Skeletal muscle tissue (tissue), 3 donors: ENCODE measurements at regions not wholly inside any gene's neighbourhood (a gene's known extent, or its start where the extent isn't known, plus 50 kb on each side); places are given as distances from the start of the nearest gene placed in this dataset.

Experiments used
- H3K27ac ChIP-seq: one replicate; pipeline ENCODE4 v1.7.0; 2013; ENCODE audit warnings: mild to moderate bottlenecking, low read depth, low read length, inconsistent platforms
- H3K27me3 ChIP-seq, 3 donors: one replicate each; pipeline ENCODE4 v1.7.0; 2013; ENCODE audit warnings: low read length in 3 of 3; ENCODE audit not compliant: control insufficient read depth in 3 of 3, insufficient read depth in 3 of 3
- H3K36me3 ChIP-seq, 3 donors: one replicate each; pipeline ENCODE4 v1.7.0; 2013; ENCODE audit warnings: low read length in 3 of 3; ENCODE audit not compliant: control insufficient read depth in 3 of 3, insufficient read depth in 3 of 3
- H3K4me1 ChIP-seq, 3 donors: one replicate each; pipeline ENCODE4 v1.7.0; 2013; ENCODE audit warnings: low read length in 3 of 3, mild to moderate bottlenecking in 3 of 3; ENCODE audit not compliant: control insufficient read depth in 3 of 3, insufficient read depth in 3 of 3
- H3K4me3 ChIP-seq, 3 donors: one replicate each; pipeline ENCODE4 v1.7.0; 2013; ENCODE audit warnings: low read length in 3 of 3
- H3K9ac ChIP-seq, 3 donors: one replicate each; pipeline ENCODE4 v1.7.0; 2013; ENCODE audit warnings: low read length in 3 of 3, mild to moderate bottlenecking in 3 of 3, moderate library complexity in 2 of 3, low read depth in 1 of 3
- H3K9me3 ChIP-seq, 3 donors: one replicate each; pipeline ENCODE4 v1.7.0; 2013; ENCODE audit warnings: low read length in 3 of 3; ENCODE audit not compliant: control insufficient read depth in 3 of 3
- donor health status: Osteomylitis.

DNA sequence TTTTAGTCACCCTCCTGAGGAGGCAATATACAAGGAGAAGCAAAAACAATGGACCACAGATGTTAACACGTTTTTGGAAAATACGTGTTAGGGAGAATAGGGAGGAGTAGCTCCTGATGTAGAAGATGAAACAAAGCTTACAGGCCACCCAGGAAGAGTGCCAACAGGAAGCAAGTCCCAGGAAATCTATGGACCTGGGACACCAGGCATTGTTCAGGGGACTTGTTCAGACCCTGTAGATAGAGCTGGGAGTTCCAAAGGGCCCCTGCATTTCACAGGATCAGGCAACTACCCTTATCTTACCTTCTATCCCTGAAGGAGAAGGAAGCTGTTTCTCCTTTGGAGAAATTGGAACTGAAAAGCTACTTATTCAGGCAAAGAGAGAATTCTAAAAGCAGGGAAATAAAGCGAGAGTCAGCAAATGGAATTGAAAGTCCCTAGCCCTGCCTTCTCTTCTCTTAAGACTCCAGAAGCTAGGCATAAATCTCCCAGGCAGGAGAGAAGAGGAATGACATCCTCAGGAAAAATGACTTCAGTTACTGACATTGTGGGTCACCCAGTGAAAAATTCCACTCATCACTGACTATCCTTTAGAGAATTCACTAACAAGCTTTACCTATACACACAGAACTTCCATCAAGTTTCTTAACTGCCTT, 77.7 kb upstream of the FAM3C start:
- Histone ChIP-seq H3K36me3 (no peaks in the 10 kb centered on the region), H3K9ac (no peak overlapping the region), H3K27ac (no peak overlapping the region), H3K9me3 (no peaks in the 10 kb centered on the region), H3K27me3 (no peaks in the 10 kb centered on the region), H3K4me1 (no peaks in the 10 kb centered on the region), H3K4me3 (no peak overlapping the region)

DNA sequence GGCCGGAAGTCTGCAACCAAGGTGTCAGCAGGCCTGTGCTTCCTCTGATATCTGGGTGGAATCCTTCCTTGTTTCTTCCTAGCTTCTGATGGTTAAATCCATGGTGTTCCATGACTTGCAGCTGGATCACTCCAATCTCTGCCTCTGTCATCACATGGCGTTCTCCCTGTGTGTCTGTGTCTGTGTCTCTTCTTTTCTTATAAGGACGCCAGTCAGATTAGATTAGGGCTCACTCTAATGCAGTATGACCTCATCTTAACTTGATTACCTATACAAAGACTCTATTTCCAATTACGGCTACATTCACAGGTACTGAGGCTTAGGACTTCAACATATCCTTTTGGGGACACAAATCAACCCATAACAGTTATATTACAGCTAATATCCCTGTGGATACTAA, 70.3 kb upstream of the FAM3C start:
- Histone ChIP-seq H3K4me3 (no peak overlapping the region), H3K4me1 (no peaks in the 10 kb centered on the region), H3K9ac (no peak overlapping the region), H3K9me3 (no peaks in the 10 kb centered on the region), H3K36me3 (no peaks in the 10 kb centered on the region), H3K27ac (no peak overlapping the region), H3K27me3 (no peaks in the 10 kb centered on the region)

DNA sequence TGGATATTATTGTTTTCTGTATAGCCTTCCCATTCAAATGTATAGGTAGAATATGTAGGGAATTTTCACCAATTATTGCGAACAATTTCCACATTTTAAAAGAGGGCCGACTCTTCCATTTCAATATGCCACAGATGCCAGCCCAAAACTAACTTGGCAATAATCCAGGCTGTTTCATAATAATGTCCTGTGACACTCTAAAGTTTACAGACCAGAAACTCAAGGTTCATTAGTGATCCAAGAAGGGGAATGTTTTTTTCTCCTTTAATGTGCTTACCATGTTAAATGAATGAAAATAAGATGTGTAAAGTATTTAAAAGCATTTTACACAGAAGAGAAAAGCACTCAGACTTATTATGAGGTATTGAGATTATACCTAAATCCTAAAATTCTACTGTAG, 63.0 kb upstream of the FAM3C start:
- Histone ChIP-seq H3K27ac (no peak overlapping the region), H3K4me1 (no peaks in the 10 kb centered on the region), H3K9ac (no peak overlapping the region), H3K9me3 (no peaks in the 10 kb centered on the region), H3K27me3 (no peaks in the 10 kb centered on the region), H3K4me3 (no peak overlapping the region), H3K36me3 (no peaks in the 10 kb centered on the region)

DNA sequence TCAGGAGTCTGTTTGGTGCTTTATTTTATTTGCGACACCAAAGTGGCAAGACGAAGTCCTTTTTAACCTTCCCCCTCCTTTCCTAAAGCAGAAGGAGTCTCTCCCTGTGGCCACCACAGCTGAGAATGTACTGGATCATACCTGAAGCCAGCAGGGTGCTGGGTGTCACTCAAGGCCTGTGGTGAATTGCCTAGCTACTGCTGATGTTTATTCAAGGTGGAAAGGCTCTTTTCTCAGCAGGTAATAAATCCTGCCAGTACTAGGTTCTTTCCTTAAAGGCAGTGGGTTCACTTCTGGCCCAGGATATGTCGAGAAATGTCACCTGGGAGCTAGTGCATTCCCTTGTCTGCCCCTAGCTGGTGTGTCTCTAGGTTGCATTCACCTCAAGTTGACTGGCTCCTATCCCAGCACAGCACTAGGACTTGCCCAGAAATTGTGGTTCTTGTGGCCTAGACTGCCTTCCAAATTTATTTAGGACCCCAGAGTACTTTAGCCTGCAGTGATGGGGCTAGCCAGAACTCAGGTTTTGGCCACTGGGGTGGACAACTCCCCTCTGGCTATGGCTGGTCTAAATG, 60.8 kb upstream of the FAM3C start:
- Histone ChIP-seq H3K27ac (no peak overlapping the region), H3K9me3 (no peaks in the 10 kb centered on the region), H3K4me3 (no peak overlapping the region), H3K27me3 (no peaks in the 10 kb centered on the region), H3K4me1 (no peaks in the 10 kb centered on the region), H3K9ac (no peak overlapping the region), H3K36me3 (no peaks in the 10 kb centered on the region)

DNA sequence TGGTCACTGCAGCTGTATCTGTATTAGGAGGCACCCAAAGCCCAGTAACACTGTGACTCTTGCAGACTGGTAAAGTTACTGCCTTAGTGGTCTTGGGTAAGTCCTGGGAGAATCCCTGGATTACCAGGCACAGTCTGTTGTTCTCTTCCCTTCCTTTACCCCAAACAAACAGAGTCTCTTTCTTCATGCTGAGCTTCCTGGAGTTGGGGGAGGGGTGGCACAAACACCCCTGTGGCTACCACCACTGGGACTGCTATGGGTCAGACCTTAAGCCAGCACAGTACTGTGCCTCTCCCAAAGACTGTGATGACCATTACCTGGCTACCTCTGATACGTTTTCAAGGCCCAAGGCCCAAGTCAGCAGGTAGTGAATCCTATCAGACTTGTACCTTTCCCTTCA, 59.9 kb upstream of the FAM3C start:
- H3K4me3 ChIP-seq: no peak overlapping the region
- H3K9me3 ChIP-seq: no peaks in the 10 kb centered on the region
- H3K36me3 ChIP-seq: no peaks in the 10 kb centered on the region
- no peaks in the 10 kb centered on the region for H3K27me3 ChIP-seq
- no peak overlapping the region for H3K27ac ChIP-seq
- no peak overlapping the region for H3K9ac ChIP-seq
- no peaks in the 10 kb centered on the region for H3K4me1 ChIP-seq

DNA sequence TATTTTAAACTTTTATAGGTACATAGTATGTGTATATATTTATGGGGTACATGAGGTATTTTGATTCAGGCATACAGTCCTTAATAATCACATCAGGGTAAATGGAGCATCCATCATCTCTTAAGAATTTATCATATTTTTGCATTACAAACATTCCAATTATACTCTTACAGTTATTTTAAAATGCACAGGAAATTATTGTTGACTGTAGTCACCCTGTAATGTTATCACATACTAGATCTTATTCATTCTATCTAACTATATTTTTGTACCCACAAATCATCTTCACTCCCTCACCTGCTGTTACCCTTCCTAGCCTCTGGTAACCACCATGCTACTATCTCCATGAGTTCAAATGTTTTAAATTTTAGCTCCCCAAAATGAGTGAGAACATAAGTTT, 56.3 kb upstream of the FAM3C start:
- Histone ChIP-seq H3K27me3 (no peaks in the 10 kb centered on the region), H3K4me1 (peaks cover 0 to 2% (median under 1%) of the 10 kb centered on the region in 3 donors), H3K27ac (no peak overlapping the region), H3K9ac (no peak overlapping the region), H3K9me3 (no peaks in the 10 kb centered on the region), H3K4me3 (no peak overlapping the region), H3K36me3 (no peaks in the 10 kb centered on the region)

DNA sequence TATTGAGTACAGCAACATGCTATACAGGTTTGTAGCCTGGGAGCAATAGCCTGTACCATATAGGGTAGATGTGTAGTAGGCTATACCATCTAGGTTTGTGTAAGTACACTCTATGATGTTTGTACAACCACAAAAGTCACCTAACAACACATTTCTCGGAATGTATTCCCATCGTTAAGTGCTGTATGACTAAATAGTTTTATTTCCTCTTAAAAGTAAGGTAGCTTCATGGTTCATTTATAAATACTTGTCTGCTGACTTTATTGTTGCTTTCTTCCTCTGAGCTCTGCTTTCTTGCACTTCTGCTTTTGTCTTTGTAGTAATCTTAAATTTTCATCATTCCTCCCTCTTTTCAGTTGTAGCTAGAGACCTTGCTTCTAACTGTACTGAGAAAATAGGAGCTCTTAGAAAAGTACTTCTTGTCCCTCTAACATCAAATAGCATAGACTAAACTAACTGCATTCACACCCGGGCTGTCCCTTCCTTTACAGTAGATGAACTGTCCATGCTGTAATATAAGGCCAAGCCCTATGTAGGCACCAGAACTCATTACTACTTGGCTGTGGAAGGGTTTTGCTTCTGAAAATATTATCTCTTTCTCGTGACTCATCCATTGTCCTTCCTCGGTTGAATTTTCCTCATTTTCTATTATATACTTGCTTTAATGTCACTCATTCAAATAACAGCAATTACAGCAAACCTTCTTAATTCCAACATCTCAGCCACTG, 55.4 kb upstream of the FAM3C start:
- no peaks in the 10 kb centered on the region for H3K9me3 ChIP-seq
- peaks cover 0 to 2% (median 2%) of the 10 kb centered on the region in 3 donors for H3K4me1 ChIP-seq
- H3K36me3 ChIP-seq: no peaks in the 10 kb centered on the region

DNA sequence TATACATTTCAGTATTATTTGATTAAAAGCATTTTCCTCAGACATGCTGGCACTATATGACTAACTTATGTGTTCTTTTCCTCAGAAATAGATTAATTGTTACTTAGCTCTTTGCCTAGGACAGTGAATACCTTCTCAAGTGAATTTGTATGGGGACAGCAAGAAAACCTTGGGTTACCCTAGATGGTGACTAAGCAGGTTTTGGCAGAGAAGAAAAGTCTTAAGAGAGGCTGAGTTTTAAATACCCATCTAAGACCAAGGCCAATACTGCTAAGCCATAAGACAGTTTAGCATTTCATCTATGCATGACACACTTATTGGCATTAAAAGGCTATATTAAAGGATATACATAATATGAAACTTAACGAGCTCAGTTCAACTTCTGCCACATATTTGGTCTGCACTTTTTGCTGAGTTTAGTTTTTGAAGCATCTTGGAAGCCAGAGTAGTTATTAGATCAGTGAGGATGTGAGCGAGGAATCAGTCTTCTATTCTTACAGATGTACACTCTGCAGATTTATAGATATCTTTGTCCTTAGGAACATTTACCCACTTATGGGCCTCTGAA, 54.6 kb upstream of the FAM3C start:
- Histone ChIP-seq H3K4me3 (no peak overlapping the region), H3K27me3 (no peaks in the 10 kb centered on the region), H3K9me3 (no peaks in the 10 kb centered on the region), H3K9ac (no peak overlapping the region), H3K36me3 (no peaks in the 10 kb centered on the region), H3K27ac (no peak overlapping the region), H3K4me1 (peaks cover 0 to 2% (median 2%) of the 10 kb centered on the region in 3 donors)

More for the DNA sequence above, 55.4 kb upstream of the FAM3C start:
- no peak overlapping the region for H3K27ac ChIP-seq
- no peak overlapping the region for H3K9ac ChIP-seq
- H3K27me3 ChIP-seq: no peaks in the 10 kb centered on the region
- H3K4me3 ChIP-seq: no peak overlapping the region

DNA sequence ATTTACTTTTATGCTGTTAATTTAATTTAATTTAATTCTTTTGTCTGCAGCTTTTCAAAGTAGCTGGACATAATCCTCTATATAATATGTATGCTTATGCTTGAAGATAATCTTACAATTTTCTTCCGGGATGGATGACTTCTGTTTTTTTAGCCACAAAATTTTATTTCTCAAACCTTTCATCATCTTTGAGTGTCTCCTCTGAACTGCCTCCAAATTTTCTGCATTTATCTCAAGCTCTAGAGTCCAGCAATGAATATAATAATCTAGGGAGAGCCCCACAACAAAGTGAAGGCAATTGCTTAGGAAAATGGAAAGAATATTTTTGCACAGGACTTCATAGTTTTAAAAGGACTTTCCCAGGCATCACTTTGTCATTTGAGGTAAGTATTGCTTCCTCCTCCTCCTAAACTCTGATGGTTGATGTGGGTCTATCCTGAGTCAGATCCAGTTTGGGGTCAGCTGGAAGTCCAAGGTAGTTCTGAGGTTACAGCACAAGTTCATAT, 53.7 kb upstream of the FAM3C start:
- no peaks in the 10 kb centered on the region for H3K27me3 ChIP-seq
- H3K9ac ChIP-seq: no peak overlapping the region
- peaks cover 0 to 2% (median 2%) of the 10 kb centered on the region in 3 donors for H3K4me1 ChIP-seq
- H3K27ac ChIP-seq: no peak overlapping the region
- H3K36me3 ChIP-seq: no peaks in the 10 kb centered on the region
- H3K9me3 ChIP-seq: no peaks in the 10 kb centered on the region
- no peak overlapping the region for H3K4me3 ChIP-seq

DNA sequence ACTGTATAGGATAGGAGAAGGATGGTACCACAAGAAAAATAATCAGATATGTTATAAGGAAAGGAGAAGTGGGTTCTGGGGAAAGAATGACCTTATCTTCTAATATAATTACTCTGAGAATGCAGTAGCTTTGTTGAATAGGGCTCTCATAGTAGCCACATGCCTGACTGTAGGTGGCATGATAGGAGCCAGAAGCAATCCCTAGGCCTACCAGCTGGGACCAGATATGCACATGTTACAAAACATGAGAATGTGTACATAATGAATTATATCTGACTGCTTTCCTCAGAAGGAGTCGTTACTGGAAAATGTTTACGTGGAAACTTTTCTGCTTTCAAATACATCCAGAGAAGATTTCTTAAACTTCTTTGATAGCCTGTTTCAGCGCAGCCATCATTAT, 53.2 kb upstream of the FAM3C start:
- Histone ChIP-seq H3K27ac (no peak overlapping the region), H3K4me3 (no peak overlapping the region), H3K27me3 (no peaks in the 10 kb centered on the region), H3K9me3 (no peaks in the 10 kb centered on the region), H3K4me1 (peaks cover 0 to 2% (median 2%) of the 10 kb centered on the region in 3 donors), H3K9ac (no peak overlapping the region), H3K36me3 (no peaks in the 10 kb centered on the region)
